Stimulated activated naive CD4-positive, alpha-beta T cell (primary cell): ENCODE measurements at regions not wholly inside any gene's neighbourhood (a gene's known extent, or its start where the extent isn't known, plus 50 kb on each side); places are given as distances from the start of the nearest gene placed in this dataset.

ENCODE experiments used
- DNase-seq, 6 experiments: peaks; one replicate each; lab custom pipeline; 2025; lab: John Stamatoyannopoulos, UW

- DNase-seq: no peak
These were observed 403.6 kb downstream of the RRAGC start for GRCh38 chr1:38455829-38456530.

- no peak for DNase-seq
These were observed 404.7 kb downstream of the RRAGC start for GRCh38 chr1:38454749-38455441.

GRCh38 chr1:38454236-38454635, 405.3 kb downstream of the RRAGC start:
- DNase-seq: no peak

GRCh38 chr1:38452246-38452645, 405.7 kb upstream of the POU3F1 start:
- no peak for DNase-seq

- DNase-seq: no peak
These were observed 405.0 kb upstream of the POU3F1 start for GRCh38 chr1:38451541-38451993.

GRCh38 chr1:38448893-38449292, 402.3 kb upstream of the POU3F1 start:
- DNase-seq: no peak

- no peak for DNase-seq
These were observed 400.3 kb upstream of the POU3F1 start for GRCh38 chr1:38446936-38447335.

GRCh38 chr1:38444770-38445442, 398.3 kb upstream of the POU3F1 start:
- no peak for DNase-seq

- no peak for DNase-seq
These were observed 397.7 kb upstream of the POU3F1 start for GRCh38 chr1:38444311-38444710.

GRCh38 chr1:38440402-38440801, 393.8 kb upstream of the POU3F1 start:
- no peak for DNase-seq

GRCh38 chr1:38436749-38437148, 390.2 kb upstream of the POU3F1 start:
- no peak for DNase-seq

- no peak for DNase-seq
These were observed 389.4 kb upstream of the POU3F1 start for GRCh38 chr1:38436006-38436405.

- DNase-seq: no peak
These were observed 386.6 kb upstream of the POU3F1 start for GRCh38 chr1:38433084-38433722.

- no peak for DNase-seq
These were observed 385.2 kb upstream of the POU3F1 start for GRCh38 chr1:38431535-38432376.

GRCh38 chr1:38430949-38431348, 384.4 kb upstream of the POU3F1 start:
- DNase-seq: no peak

GRCh38 chr1:38424677-38425076, 378.1 kb upstream of the POU3F1 start:
- DNase-seq: no peak

GRCh38 chr1:38420666-38421065, 374.1 kb upstream of the POU3F1 start:
- DNase-seq: no peak

- no peak for DNase-seq
These were observed 371.8 kb upstream of the POU3F1 start for GRCh38 chr1:38418195-38419030.

- no peak for DNase-seq
These were observed 357.1 kb upstream of the POU3F1 start for GRCh38 chr1:38403667-38404066.

GRCh38 chr1:38402230-38402815, 355.7 kb upstream of the POU3F1 start:
- DNase-seq: no peak
